Kidney capillary endothelial cell (primary cell): ENCODE measurements at regions not wholly inside any gene's neighbourhood (a gene's known extent, or its start where the extent isn't known, plus 50 kb on each side); places are given as distances from the start of the nearest gene placed in this dataset.
"Not testable (repeated sequence)": the region's sequence is repeated elsewhere in the genome, so short reads cannot be mapped to it uniquely, and the experiment has no call there.

Experiments used
- DNase-seq: peaks from one replicate; pipeline ENCODE4 v3.0.0-alpha.2; 2018; ENCODE audit warnings: low spot score

GRCh38 chr14:105876158-105876557, 349.8 kb downstream of the TMEM121 start:
- DNase-seq: no peak

GRCh38 chr14:105876829-105877228, 350.4 kb downstream of the TMEM121 start:
- DNase-seq: no peak

GRCh38 chr14:105877645-105878044, 351.3 kb downstream of the TMEM121 start:
- DNase-seq: no peak

GRCh38 chr14:105878125-105878524, 351.7 kb downstream of the TMEM121 start:
- DNase-seq: no peak

- DNase-seq: no peak
Measured at GRCh38 chr14:105878554-105878953, 352.2 kb downstream of the TMEM121 start.

GRCh38 chr14:105879503-105879866, 353.1 kb downstream of the TMEM121 start:
- no peak for DNase-seq

GRCh38 chr14:105879867-105880561, 353.6 kb downstream of the TMEM121 start:
- no peak for DNase-seq

GRCh38 chr14:105880616-105881015, 354.2 kb downstream of the TMEM121 start:
- no peak for DNase-seq

- DNase-seq: no peak
Measured at GRCh38 chr14:105881021-105881930, 354.9 kb downstream of the TMEM121 start.

GRCh38 chr14:105882011-105882410, 355.6 kb downstream of the TMEM121 start:
- DNase-seq: not testable (repeated sequence)

GRCh38 chr14:105882626-105883025, 356.2 kb downstream of the TMEM121 start:
- no peak for DNase-seq

- no peak for DNase-seq
Measured at GRCh38 chr14:105883066-105884005, 357.0 kb downstream of the TMEM121 start.

GRCh38 chr14:105884192-105884807, 357.9 kb downstream of the TMEM121 start:
- DNase-seq: not testable (repeated sequence)

GRCh38 chr14:105884808-105885281, 358.5 kb downstream of the TMEM121 start:
- no peak for DNase-seq

- DNase-seq: no peak
Measured at GRCh38 chr14:105885561-105886320, 359.4 kb downstream of the TMEM121 start.

GRCh38 chr14:105886791-105887191, 360.4 kb downstream of the TMEM121 start:
- DNase-seq: not testable (repeated sequence)

- DNase-seq: no peak
Measured at GRCh38 chr14:105887692-105888091, 361.3 kb downstream of the TMEM121 start.

GRCh38 chr14:105888151-105888550, 361.8 kb downstream of the TMEM121 start:
- DNase-seq: no peak

GRCh38 chr14:105888784-105889665, 362.6 kb downstream of the TMEM121 start:
- DNase-seq: no peak
